SK-N-SH (cell line): ENCODE measurements at regions not wholly inside any gene's neighbourhood (a gene's known extent, or its start where the extent isn't known, plus 50 kb on each side); places are given as distances from the start of the nearest gene placed in this dataset.

ENCODE experiments used
- CTCF ChIA-PET: fragments of 300-600, 350-600 bp; formaldehyde crosslinking; extraction: SDS; loops from one replicate; lab custom pipeline; 2021; lab: Yijun Ruan, JAX
- POLR2A ChIA-PET: fragments of 350-600 bp; sonication (Branson Sonifier 250); formaldehyde crosslinking; extraction: SDS; loops from one replicate; lab custom pipeline; 2020; ENCODE audit warnings: antibody characterized with exemption, inconsistent platforms; lab: Yijun Ruan, JAX
- DNase-seq: peaks from one replicate; pipeline ENCODE4 v3.0.0; 2012
- H2AFZ ChIP-seq: fragments of 200-600 bp; sonication (generic); 2 replicates; pipeline ENCODE4 v1.8.1; 2016; ENCODE audit warnings: antibody characterized with exemption, mild to moderate bottlenecking, low read depth
- H3F3A ChIP-seq: fragments of 200-600 bp; sonication (generic); replicated peaks from 2 replicates; pipeline ENCODE3; 2016; ENCODE audit warnings: antibody characterized with exemption, mild to moderate bottlenecking; ENCODE audit not compliant: insufficient read depth
- H3K27ac ChIP-seq, 2 experiments: fragments of 200-500 bp in 1 of 2; fragments of 200-600 bp in 1 of 2; sonication (Bioruptor generic) in 1 of 2; sonication (generic), shearing (Covaris generic) in 1 of 2; 2 replicates each; pipeline versions ENCODE4 v1.5.1 to v1.6.1; 2014 to 2016; ENCODE audit warnings: low read depth in 2 of 2, inconsistent platforms in 1 of 2, low read length in 1 of 2, mild to moderate bottlenecking in 1 of 2, mixed read lengths in 1 of 2
- H3K27me3 ChIP-seq: fragments of 200-600 bp; sonication (generic), shearing (Covaris generic); 2 replicates; pipeline ENCODE4 v1.6.1; 2016; ENCODE audit warnings: mixed run types; ENCODE audit not compliant: insufficient read depth
- H3K36me3 ChIP-seq, 2 experiments: fragments of 200-500 bp in 1 of 2; fragments of 200-600 bp in 1 of 2; sonication (Bioruptor generic) in 1 of 2; sonication (generic) in 1 of 2; replicated peaks in 1 of 2; 2 replicates each; pipeline versions ENCODE3 to v1.5.1; 2014 to 2016; ENCODE audit warnings: low read length in 1 of 2, mild to moderate bottlenecking in 1 of 2; ENCODE audit not compliant: insufficient read depth in 2 of 2, control insufficient read depth in 1 of 2
- H3K4me1 ChIP-seq, 2 experiments: fragments of 200-500 bp in 1 of 2; fragments of 200-600 bp in 1 of 2; sonication (Bioruptor generic) in 1 of 2; sonication (generic), shearing (Covaris generic) in 1 of 2; 2 replicates each; pipeline versions ENCODE4 v1.5.1 to v1.6.1; 2014 to 2016; ENCODE audit warnings: low read depth in 1 of 2, low read length in 1 of 2, mixed run types in 1 of 2; ENCODE audit not compliant: insufficient read depth in 2 of 2, control insufficient read depth in 1 of 2
- H3K4me2 ChIP-seq: fragments of 200-600 bp; sonication (generic), shearing (Covaris generic); 2 replicates; pipeline ENCODE4 v1.6.1; 2017; ENCODE audit warnings: mixed run types
- H3K4me3 ChIP-seq, 2 experiments: fragments of 200-500 bp in 1 of 2; fragments of 200-600 bp in 1 of 2; sonication (Bioruptor generic) in 1 of 2; sonication (generic), shearing (Covaris generic) in 1 of 2; 2 replicates each; pipeline versions ENCODE4 v1.5.1 to v1.8.1; 2014 to 2016; ENCODE audit warnings: low read depth in 2 of 2, inconsistent platforms in 1 of 2, low read length in 1 of 2, mild to moderate bottlenecking in 1 of 2, mixed read lengths in 1 of 2, moderate library complexity in 1 of 2
- H3K79me2 ChIP-seq: fragments of 200-600 bp; sonication (generic); 2 replicates; pipeline ENCODE4 v1.8.1; 2017; ENCODE audit warnings: mild to moderate bottlenecking; ENCODE audit not compliant: insufficient read depth
- H3K9ac ChIP-seq: fragments of 200-600 bp; sonication (generic); 2 replicates; pipeline ENCODE4 v1.6.1; 2017; ENCODE audit warnings: mixed run types
- H3K9me2 ChIP-seq: fragments of 200-600 bp; sonication (generic); 2 replicates; pipeline ENCODE4 v1.6.1; 2017; ENCODE audit warnings: mixed run types
- H3K9me3 ChIP-seq: fragments of 200-600 bp; sonication (generic); 2 replicates; pipeline ENCODE4 v1.6.1; 2017; ENCODE audit warnings: mixed run types, mild to moderate bottlenecking, moderate library complexity
- H4K20me1 ChIP-seq: fragments of 200-600 bp; sonication (generic); 2 replicates; pipeline ENCODE4 v1.6.1; 2017; ENCODE audit warnings: mild to moderate bottlenecking, mixed run types; ENCODE audit not compliant: insufficient read depth
- CTCF ChIP-seq: fragments of 200-600 bp; sonication (generic); IDR thresholded peaks from 2 replicates; pipeline ENCODE4 v1.6.1; 2017; ENCODE audit warnings: antibody characterized with exemption, mild to moderate bottlenecking, moderate library complexity
- ELF1 ChIP-seq: IDR thresholded peaks from 2 replicates; pipeline ENCODE4 v1.4.0; 2012
- FOSL2 ChIP-seq: IDR thresholded peaks from 2 replicates; pipeline ENCODE4 v1.4.0; 2012; ENCODE audit warnings: low read depth, mild to moderate bottlenecking, moderate library complexity, borderline replicate concordance
- FOXJ3 ChIP-seq: sonication (generic); formaldehyde crosslinking; IDR thresholded peaks from 2 replicates; pipeline ENCODE4 v1.5.1; 2020; ENCODE audit warnings: mild to moderate bottlenecking, missing genetic modification reagents
- FOXM1 ChIP-seq: IDR thresholded peaks from 2 replicates; pipeline ENCODE4 v1.4.0; 2012; ENCODE audit warnings: low read depth, mild to moderate bottlenecking
- GABPA ChIP-seq: IDR thresholded peaks from 2 replicates; pipeline ENCODE4 v1.4.0; 2012; ENCODE audit warnings: low read depth, mild to moderate bottlenecking
- JUND ChIP-seq: IDR thresholded peaks from 2 replicates; pipeline ENCODE4 v1.4.0; 2012
- MAX ChIP-seq: IDR thresholded peaks from 2 replicates; pipeline ENCODE4 v1.4.0; 2012; ENCODE audit warnings: low read depth
- NFIC ChIP-seq: IDR thresholded peaks from 2 replicates; pipeline ENCODE4 v1.4.0; 2012; ENCODE audit warnings: borderline replicate concordance
- NRF1 ChIP-seq: IDR thresholded peaks from 2 replicates; pipeline ENCODE4 v1.6.1; 2012; ENCODE audit warnings: low read depth, mild to moderate bottlenecking, low read length
- RCOR1 ChIP-seq: fragments of 150-350 bp; IDR thresholded peaks from 2 replicates; pipeline ENCODE4 v1.6.1; 2017; ENCODE audit warnings: antibody characterized with exemption, low read length
- RFX5 ChIP-seq: IDR thresholded peaks from 2 replicates; pipeline ENCODE4 v1.6.1; 2012; ENCODE audit warnings: mild to moderate bottlenecking, improper control_type of control experiment, low read length
- RXRA ChIP-seq: IDR thresholded peaks from 2 replicates; pipeline ENCODE4 v1.4.0; 2012; ENCODE audit warnings: low read depth, mild to moderate bottlenecking, borderline replicate concordance
- SIN3A ChIP-seq: IDR thresholded peaks from 2 replicates; pipeline ENCODE4 v1.6.1; 2012; ENCODE audit warnings: low read depth, mild to moderate bottlenecking, low read length, moderate library complexity, borderline replicate concordance
- USF2 ChIP-seq: fragments of 150-350 bp; IDR thresholded peaks from 2 replicates; pipeline ENCODE4 v1.6.1; 2017; ENCODE audit warnings: antibody characterized with exemption, low read length, low read depth, borderline replicate concordance
- WGBS: methylation state at CpG from one replicate; pipeline ENCODE4 v1.1.6; 2017; ENCODE audit warnings: low lambda C conversion rate; 5-methylcytosine and 5-hydroxymethylcytosine counted together

GRCh38 chr17:71183066-71183660 is 937.7 kb upstream of the SOX9 start:
- H3K4me1 ChIP-seq = peaks cover 2 to 13% of the 10 kb centered on the region in 2 experiments; a peak in 3 of 4 replicates
- peaks cover 5% of the 10 kb centered on the region for H3F3A ChIP-seq
- H3K9ac ChIP-seq = no peak overlapping the region
- DNase-seq = no peak
- ChIA-PET CTCF (no interaction called here), POLR2A (no interaction called here)
- no peak overlapping the region; the same call in 1 of the 2 replicates for H2AFZ ChIP-seq
- no peaks in the 10 kb centered on the region for H3K27me3 ChIP-seq
- no peaks in the 10 kb centered on the region for H3K9me3 ChIP-seq
- no peaks in the 10 kb centered on the region for H3K9me2 ChIP-seq
- H4K20me1 ChIP-seq = no peaks in the 10 kb centered on the region
- no peak overlapping the region for H3K4me2 ChIP-seq
- H3K79me2 ChIP-seq = no peaks in the 10 kb centered on the region
- 80% methylated on average over 4 of the region's 4 CpGs for WGBS
- no peaks in the 10 kb centered on the region for H3K36me3 ChIP-seq
- H3K27ac ChIP-seq = no peak overlapping the region
- H3K4me3 ChIP-seq = no peak overlapping the region
- TF ChIP-seq NRF1 = no peak
- no peak for TF ChIP-seq USF2
- TF ChIP-seq ELF1 = no peak
- TF ChIP-seq GABPA = no peak
- TF ChIP-seq NFIC = no peak
- TF ChIP-seq JUND = no peak
- no peak for TF ChIP-seq MAX
- no peak for TF ChIP-seq FOXM1
- no peak for TF ChIP-seq FOXJ3
- TF ChIP-seq, all 33 proteins: peak for 0

GRCh38 chr17:71184716-71185115 is 936.1 kb upstream of the SOX9 start:
- no peak overlapping the region for H3K27ac ChIP-seq
- ChIA-PET CTCF (interaction anchor here (1.2 kb wide), 2 partner anchors 9 to 17 kb away, joined by 3 to 5 read pairs; no protein-coding TSS in a partner anchor), POLR2A (no interaction called here)
- H3K4me2 ChIP-seq = no peak overlapping the region
- 91% methylated on average over 4 of the region's 4 CpGs for WGBS
- no peaks in the 10 kb centered on the region for H3K27me3 ChIP-seq
- H4K20me1 ChIP-seq = 0 out of 2 replicates have a peak, but pooled peaks cover 3% of the 10 kb centered on the region
- H2AFZ ChIP-seq = no peak overlapping the region
- no peaks in the 10 kb centered on the region for H3K9me2 ChIP-seq
- H3K79me2 ChIP-seq = no peaks in the 10 kb centered on the region
- no peaks in the 10 kb centered on the region for H3K9me3 ChIP-seq
- H3K4me3 ChIP-seq = no peak overlapping the region
- peaks cover 12 to 13% of the 10 kb centered on the region in 2 experiments for H3K4me1 ChIP-seq
- DNase-seq = no peak
- H3K9ac ChIP-seq = no peak overlapping the region
- no peaks in the 10 kb centered on the region for H3K36me3 ChIP-seq
- H3F3A ChIP-seq = peaks cover 19% of the 10 kb centered on the region
- no peak for TF ChIP-seq RFX5
- TF ChIP-seq SIN3A = no peak
- TF ChIP-seq MAX = no peak
- TF ChIP-seq CTCF = no peak
- TF ChIP-seq RCOR1 = no peak
- no peak for TF ChIP-seq RXRA
- no peak for TF ChIP-seq FOSL2
- TF ChIP-seq, all 33 proteins: peak for 0
